SK-N-SH treated with all-trans-retinoic acid at 6 μM for 48 hours (cell line): ENCODE measurements at regions not wholly inside any gene's neighbourhood (a gene's known extent, or its start where the extent isn't known, plus 50 kb on each side); places are given as distances from the start of the nearest gene placed in this dataset.

Source experiments
- ESRRG ChIP-seq: fragments of 250-450 bp; sonication (Bioruptor Pico); IDR thresholded peaks from 2 replicates; pipeline ENCODE4 v1.6.1; 2021; ENCODE audit warnings: mild to moderate bottlenecking
- ZFP30 ChIP-seq: fragments of 450-650 bp; formaldehyde crosslinking; IDR thresholded peaks from 2 replicates; pipeline ENCODE4 v1.5.0; 2022; ENCODE audit warnings: mild to moderate bottlenecking, moderate library complexity

GRCh38 chr4:75235359-75235951 is 278.7 kb downstream of the RCHY1 start:
- TF ChIP-seq ZFP30 (no peak), ESRRG (no peak)
